Right cardiac atrium (tissue), 5 donors: ENCODE measurements at regions not wholly inside any gene's neighbourhood (a gene's known extent, or its start where the extent isn't known, plus 50 kb on each side); places are given as distances from the start of the nearest gene placed in this dataset.

Source experiments
- ATAC-seq, 2 donors: fragments of 200-7000 bp; cut with Tn5 transposase; one replicate each; pipeline versions ENCODE4 v1.8.0 to v1.9.1; 2020; ENCODE audit warnings: moderate library complexity in 2 of 2, mild to moderate bottlenecking in 1 of 2
- DNase-seq, 3 donors: peaks; one replicate each; pipeline ENCODE4 v3.0.0-alpha.2; 2020
- H3K27ac ChIP-seq: one replicate; pipeline ENCODE4 v1.5.1; 2013; ENCODE audit warnings: mild to moderate bottlenecking, low read length, control low read depth, moderate library complexity
- H3K27me3 ChIP-seq: one replicate; pipeline ENCODE4 v1.6.1; 2013; ENCODE audit not compliant: control insufficient read depth, insufficient read depth
- H3K4me1 ChIP-seq: one replicate; pipeline ENCODE4 v1.6.1; 2013; ENCODE audit warnings: low read length; ENCODE audit not compliant: control insufficient read depth, insufficient read depth
- H3K4me3 ChIP-seq: one replicate; pipeline ENCODE4 v1.5.1; 2013; ENCODE audit warnings: low read length, control low read depth
- H3K9me3 ChIP-seq: one replicate; pipeline ENCODE4 v1.6.1; 2013; ENCODE audit warnings: low read length; ENCODE audit not compliant: control insufficient read depth
- WGBS: extraction: QIAGEN DNeasy Blood & Tissue Kit; methylation state at CpG from one replicate; pipeline ENCODE4 v1.1.7; 2013; 5-methylcytosine and 5-hydroxymethylcytosine counted together
- intact Hi-C, 4 donors: fragments of 100-400 bp; cut with DNase I; formaldehyde crosslinking; loops; one replicate each; pipeline versions ENCODE4 v1.11.0 to v1.14.0; 2022 to 2023
- donor health status: healthy with polysubstance abuse.
- donor health status: DM: no; HTN: yes; CAD: no.
- donor health status: DM: no; HTN: no; CAD: no.
- donor health status: DM: no; HTN: yes; CAD: no; lungs with severe emphysema.
- donor health status: DM: yes; HTN: yes; CAD: no.

DNA sequence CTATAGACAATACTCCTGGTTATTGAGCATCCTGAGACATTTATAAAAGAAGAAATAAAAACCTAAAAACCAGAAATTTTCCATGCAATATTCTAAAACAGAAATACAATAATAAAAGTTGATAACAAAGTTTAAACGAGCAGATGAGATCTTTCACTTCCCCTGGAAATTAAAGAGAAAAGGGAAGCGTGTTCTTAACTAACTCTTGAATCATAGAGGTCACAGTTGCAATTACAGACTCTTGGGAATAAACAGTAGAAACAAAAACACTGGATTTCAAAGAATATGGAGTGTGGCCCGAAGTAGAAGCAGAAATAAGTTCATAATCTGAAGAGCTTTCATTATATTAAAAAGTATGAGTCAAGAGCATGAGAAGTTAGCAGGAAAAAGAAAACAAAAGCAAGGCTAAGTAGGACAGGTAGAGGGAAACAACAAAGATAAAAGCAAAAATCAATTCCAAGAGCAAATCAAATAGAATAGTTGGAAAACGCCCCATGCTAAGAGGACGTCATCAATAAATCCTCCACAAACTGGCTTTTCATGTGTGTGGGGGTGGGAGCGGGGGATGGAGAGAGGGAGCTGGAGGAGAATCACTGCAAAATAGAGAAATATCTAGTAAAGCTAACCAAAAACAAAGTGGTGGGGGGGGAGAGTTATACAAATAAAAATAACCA is 55.2 kb upstream of the C10orf71 start:
- Histone ChIP-seq H3K4me1 (peaks cover 12% of the 10 kb centered on the region), H3K9me3 (no peaks in the 10 kb centered on the region), H3K4me3 (no peak overlapping the region), H3K27me3 (no peaks in the 10 kb centered on the region), H3K27ac (no peak overlapping the region)
- DNase-seq (no peak), ATAC-seq (no peak)
- intact Hi-C loops: no loop called here
- 45% methylated on average over 6 of the region's 6 CpGs for WGBS

DNA sequence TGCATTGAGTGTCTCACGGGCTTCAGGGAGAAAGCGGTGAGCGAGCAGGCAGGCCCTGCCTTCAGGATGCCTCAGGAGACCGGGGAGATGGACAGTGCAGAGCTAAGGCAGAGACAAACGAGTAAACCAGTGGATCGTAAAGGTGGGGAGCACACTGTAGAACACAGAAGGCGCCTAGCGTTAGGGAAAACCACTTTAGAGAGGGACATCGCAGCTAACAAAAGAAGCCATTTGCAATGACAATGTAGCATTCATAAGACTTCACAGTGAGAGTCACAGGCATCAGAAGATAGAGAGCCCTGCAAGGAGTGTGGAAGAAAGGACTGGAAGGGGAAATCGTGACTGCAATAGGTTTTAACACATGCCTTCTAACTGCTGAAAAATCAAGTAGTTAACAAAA is 54.9 kb upstream of the TMEM273 start:
- intact Hi-C loops: no loop called here

DNA sequence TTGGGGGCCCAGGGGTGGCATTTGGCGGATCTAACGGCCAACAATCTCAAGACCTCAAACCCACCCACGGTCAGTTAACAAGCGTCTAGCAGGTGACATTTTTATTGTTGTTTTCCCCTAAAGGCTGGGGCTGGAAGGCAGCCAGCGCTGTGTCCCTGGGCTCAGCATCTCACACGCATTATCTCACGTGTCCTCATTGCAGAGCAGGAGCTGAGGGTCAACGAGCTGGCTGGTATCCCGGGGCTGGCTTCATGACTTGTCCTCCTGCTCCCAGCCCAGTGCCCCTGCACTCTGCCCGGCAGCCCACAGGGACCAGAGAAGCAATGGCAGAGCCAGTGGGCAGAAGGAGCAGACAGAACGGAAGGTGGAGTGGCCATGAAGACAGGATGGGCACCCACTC is 54.4 kb upstream of the TMEM273 start:
- DNase-seq: peak; percentile 59 to 82 (median 79)
- ATAC-seq: peak; percentile 83 to 89
- 52% methylated on average over 11 of the region's 11 CpGs for WGBS
- Histone ChIP-seq H3K27me3 (no peaks in the 10 kb centered on the region), H3K27ac (no peak overlapping the region), H3K9me3 (no peaks in the 10 kb centered on the region), H3K4me3 (no peak overlapping the region), H3K4me1 (peaks cover 12% of the 10 kb centered on the region)
- intact Hi-C loops: no loop called here

More for the DNA sequence above, 54.9 kb upstream of the TMEM273 start:
- Histone ChIP-seq H3K27ac (no peak overlapping the region), H3K27me3 (no peaks in the 10 kb centered on the region), H3K9me3 (no peaks in the 10 kb centered on the region), H3K4me3 (no peak overlapping the region), H3K4me1 (peaks cover 12% of the 10 kb centered on the region)
- ATAC-seq: no peak
- no peak for DNase-seq
- 79% methylated on average over 10 of the region's 10 CpGs for whole genome bisulfite sequencing

DNA sequence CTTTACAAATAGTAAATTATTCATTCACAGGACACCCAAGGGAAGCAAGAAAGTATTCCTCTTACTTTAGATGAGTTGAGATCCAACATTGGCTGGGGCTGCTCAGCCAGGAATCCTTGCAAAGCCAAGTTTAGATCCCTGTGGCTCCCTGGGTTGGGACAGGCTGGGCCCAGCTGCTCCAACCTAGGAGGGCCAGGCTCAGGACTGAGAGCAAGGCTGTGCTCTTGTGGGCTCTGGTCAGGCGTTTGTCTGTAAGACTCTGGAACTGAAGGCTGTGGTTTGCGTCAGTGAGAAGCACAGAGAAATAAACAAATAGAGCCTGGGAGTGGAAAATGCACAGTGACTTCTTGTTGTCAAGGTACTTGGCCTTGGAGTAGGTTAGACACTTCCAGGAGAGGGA is 53.2 kb upstream of the TMEM273 start:
- 67% methylated on average over 2 of the region's 2 CpGs for WGBS
- no peak overlapping the region for H3K27ac ChIP-seq

GRCh38 chr10:49240946-49241345 is 52.8 kb upstream of the TMEM273 start:
- DNase-seq (no peak), ATAC-seq (peak in 1 of 2 donors; percentile 13)
- Histone ChIP-seq H3K27ac (no peak overlapping the region), H3K4me1 (peaks cover 12% of the 10 kb centered on the region), H3K27me3 (no peaks in the 10 kb centered on the region), H3K9me3 (no peaks in the 10 kb centered on the region), H3K4me3 (no peak overlapping the region)
- intact Hi-C loops: no loop called here
- WGBS: 87% methylated on average over 4 of the region's 4 CpGs

More for the DNA sequence above, 53.2 kb upstream of the TMEM273 start:
- no peak for DNase-seq
- Histone ChIP-seq H3K4me1 (peaks cover 12% of the 10 kb centered on the region), H3K4me3 (no peak overlapping the region), H3K9me3 (no peaks in the 10 kb centered on the region), H3K27me3 (no peaks in the 10 kb centered on the region)
- peak; percentile 54 to 61 for ATAC-seq
- intact Hi-C loops: no loop called here
